ENCODE measurements at regions not wholly inside any gene's neighbourhood (a gene's known extent, or its start where the extent isn't known, plus 50 kb on each side); places are given as distances from the start of the nearest gene placed in this dataset.

DNA sequence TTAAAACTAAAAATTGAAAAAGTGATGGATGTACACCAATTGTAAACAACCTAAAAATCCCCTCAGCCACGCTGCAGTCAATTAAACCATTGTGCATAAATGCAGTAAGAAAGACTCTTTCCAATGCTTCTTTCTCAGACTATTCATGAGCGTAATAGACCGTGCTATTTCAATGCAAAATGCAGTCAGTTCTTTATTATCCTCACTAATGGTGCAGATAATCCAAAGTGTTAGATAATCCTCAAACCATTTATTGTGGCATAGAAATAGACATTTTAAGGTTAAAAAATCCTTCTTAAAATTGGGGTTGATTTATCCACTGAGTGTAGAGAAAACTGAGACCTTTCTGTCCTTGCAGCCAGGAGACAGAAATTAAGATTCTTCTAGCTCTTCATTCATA is 1862.8 kb downstream of the EFNA5 start:
- TF ChIP-seq, protein P1, sequence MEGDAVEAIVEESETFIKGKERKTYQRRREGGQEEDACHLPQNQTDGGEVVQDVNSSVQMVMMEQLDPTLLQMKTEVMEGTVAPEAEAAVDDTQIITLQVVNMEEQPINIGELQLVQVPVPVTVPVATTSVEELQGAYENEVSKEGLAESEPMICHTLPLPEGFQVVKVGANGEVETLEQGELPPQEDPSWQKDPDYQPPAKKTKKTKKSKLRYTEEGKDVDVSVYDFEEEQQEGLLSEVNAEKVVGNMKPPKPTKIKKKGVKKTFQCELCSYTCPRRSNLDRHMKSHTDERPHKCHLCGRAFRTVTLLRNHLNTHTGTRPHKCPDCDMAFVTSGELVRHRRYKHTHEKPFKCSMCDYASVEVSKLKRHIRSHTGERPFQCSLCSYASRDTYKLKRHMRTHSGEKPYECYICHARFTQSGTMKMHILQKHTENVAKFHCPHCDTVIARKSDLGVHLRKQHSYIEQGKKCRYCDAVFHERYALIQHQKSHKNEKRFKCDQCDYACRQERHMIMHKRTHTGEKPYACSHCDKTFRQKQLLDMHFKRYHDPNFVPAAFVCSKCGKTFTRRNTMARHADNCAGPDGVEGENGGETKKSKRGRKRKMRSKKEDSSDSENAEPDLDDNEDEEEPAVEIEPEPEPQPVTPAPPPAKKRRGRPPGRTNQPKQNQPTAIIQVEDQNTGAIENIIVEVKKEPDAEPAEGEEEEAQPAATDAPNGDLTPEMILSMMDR (conservative IDR thresholded peaks at IDR 0.05; ENCODE audit: low read length) = no peak
- no peak overlapping the region for H3K4me3 ChIP-seq (ENCODE audit: low read length)
- no peak for DNase-seq (ENCODE audit: low read depth)

DNA sequence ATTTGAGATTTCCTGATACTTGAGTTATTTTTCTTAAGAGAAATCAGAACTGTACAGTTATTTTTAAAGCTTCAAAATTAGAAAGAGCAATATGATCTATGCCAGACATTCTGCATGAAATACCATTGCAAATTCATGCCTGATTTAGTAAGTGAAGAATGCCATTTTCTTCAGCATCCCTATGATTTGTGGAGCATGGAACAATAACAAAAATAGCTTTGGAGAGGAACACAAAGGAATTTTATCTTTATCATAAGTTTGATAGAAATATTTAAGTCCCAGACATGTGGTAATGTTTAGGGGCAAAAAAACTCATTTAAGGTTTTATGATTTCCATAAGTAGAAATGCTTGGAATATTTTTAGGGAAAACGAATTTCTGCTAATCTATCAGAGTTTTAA is 1863.4 kb downstream of the EFNA5 start:
- no peak overlapping the region for H3K4me3 ChIP-seq (ENCODE audit: low read length)
- DNase-seq (ENCODE audit: low read depth) = no peak
- TF ChIP-seq, protein P1 (conservative IDR thresholded peaks at IDR 0.05; ENCODE audit: low read length) = no peak

DNA sequence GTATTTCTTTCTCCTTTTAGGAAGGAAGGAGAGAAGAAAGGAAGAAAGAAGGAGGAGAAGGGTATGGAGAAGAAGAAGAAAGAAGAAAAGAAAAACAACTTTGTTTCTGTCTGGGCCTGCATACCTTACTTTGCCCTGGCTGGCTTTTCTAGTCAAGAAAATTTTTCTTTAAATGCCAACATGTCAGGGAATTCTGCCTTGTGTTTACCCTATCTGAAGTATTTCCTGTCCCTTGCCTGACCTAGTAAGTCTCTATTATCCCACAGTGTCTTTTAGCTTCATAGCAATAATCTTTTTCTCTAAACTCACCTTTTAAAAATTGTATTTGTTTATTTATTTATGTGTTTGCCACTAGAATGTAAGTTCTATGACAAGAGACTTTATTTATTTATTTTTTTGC is 1864.1 kb downstream of the EFNA5 start:
- H3K4me3 ChIP-seq (ENCODE audit: low read length) = no peak overlapping the region
- TF ChIP-seq, protein P1 (conservative IDR thresholded peaks at IDR 0.05; ENCODE audit: low read length) = no peak
- DNase-seq (ENCODE audit: low read depth) = no peak

DNA sequence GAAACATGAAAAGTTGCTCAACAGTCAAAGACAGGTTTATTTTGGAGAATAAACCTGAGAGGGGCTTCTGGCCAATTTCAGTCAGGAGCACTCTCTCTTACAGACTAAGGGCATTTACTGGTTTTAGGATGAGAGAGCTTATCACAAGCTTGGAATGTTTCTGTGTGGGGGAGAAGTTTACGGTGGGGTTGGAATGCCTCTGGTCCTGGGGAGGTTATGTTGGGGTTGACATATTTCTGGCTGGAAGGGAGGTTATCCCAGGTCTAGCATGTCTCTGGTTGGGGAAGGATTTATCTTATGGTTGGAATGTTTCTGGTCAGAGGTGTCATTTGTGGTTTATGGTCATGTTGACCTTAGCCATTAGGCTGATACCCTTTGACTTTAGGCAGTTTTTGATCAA is 1867.3 kb downstream of the EFNA5 start:
- no peak for DNase-seq (ENCODE audit: low read depth)
- H3K4me3 ChIP-seq (ENCODE audit: low read length) = no peak overlapping the region
- TF ChIP-seq, protein P1 (conservative IDR thresholded peaks at IDR 0.05; ENCODE audit: low read length) = no peak

DNA sequence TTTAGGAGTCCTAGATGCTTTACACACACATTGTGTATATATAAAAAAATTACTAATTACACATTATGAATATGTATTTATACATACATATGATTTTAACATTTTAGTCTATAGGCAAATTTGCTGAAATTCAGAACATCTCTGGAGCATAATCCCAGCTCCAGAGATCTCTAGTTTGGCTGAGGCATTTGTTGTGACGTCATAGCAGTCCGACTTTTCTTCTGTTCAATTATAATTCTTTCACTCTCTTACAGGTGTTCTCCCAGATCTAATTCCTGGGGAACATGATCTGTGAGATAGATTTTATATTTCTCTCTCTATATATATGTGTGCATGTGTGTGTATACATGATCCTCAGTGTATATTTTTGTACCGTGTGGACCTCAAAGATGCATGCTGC is 1876.2 kb downstream of the EFNA5 start:
- no peak for DNase-seq (ENCODE audit: low read depth)
- no peak overlapping the region for H3K4me3 ChIP-seq (ENCODE audit: low read length)
- TF ChIP-seq, protein P1 (conservative IDR thresholded peaks at IDR 0.05; ENCODE audit: low read length) = no peak

DNA sequence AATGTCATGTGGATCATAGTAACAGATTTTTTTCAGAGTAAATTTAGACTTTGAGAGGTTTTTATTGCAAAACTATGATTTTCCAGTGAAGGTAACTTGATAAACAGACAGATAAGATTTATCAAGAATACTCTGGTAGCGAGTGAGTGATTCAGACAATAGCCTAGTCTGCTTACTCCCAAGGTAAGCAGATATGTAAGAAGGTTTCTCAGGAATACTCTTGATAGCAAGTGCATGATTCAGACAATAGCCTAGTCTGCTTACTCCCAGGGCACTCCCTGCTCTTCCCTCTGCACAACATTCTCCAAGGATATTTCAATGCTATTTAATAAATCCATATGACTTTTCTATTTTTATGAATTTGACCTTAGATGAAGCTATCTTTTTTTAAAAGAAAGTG is 1881.5 kb downstream of the EFNA5 start:
- no peak overlapping the region for H3K4me3 ChIP-seq (ENCODE audit: low read length)
- no peak for DNase-seq (ENCODE audit: low read depth)
- TF ChIP-seq, protein P1 (conservative IDR thresholded peaks at IDR 0.05; ENCODE audit: low read length) = no peak

DNA sequence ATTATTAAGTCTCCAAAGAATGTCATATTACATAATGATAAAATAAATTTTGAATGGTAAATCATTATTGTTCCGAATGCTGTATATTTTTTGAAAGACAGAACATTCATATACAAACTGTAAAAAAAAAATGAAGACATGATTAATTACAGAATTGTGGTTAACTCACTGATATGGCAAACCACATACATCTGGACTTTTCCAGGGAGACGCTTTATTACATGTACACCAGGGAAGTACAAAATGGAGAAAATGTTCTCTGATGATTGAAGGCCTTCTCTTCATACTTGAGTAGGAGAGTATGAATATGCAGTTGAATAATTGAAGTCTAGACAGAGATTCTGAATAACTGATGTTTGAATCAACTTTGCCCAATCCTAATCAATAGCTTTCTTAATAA is 1886.9 kb downstream of the EFNA5 start:
- no peak overlapping the region for H3K4me3 ChIP-seq (ENCODE audit: low read length)
- TF ChIP-seq, protein P1 (conservative IDR thresholded peaks at IDR 0.05; ENCODE audit: low read length) = no peak
- DNase-seq (ENCODE audit: low read depth) = no peak
